Activated CD4-positive, alpha-beta memory T cell treated with anti-CD3 and anti-CD28 coated beads, Interleukin-2, amount 10 ng/mL, durations not matched to agents 7 days and 5 days (primary cell): ENCODE measurements at regions not wholly inside any gene's neighbourhood (a gene's known extent, or its start where the extent isn't known, plus 50 kb on each side); places are given as distances from the start of the nearest gene placed in this dataset.

Experiments
- CTCF ChIA-PET: fragments of 350-600 bp; sonication (Branson Sonifier 250); formaldehyde crosslinking; loops from one replicate; lab custom pipeline; 2021; ENCODE audit warnings: antibody characterized with exemption, inconsistent platforms; lab: Charles Lee
- POLR2A ChIA-PET: fragments of 350-600 bp; sonication (Branson Sonifier 250); formaldehyde crosslinking; loops from one replicate; lab custom pipeline; 2021; ENCODE audit warnings: antibody characterized with exemption; lab: Charles Lee
- DNase-seq: peaks from one replicate; pipeline ENCODE4 v3.0.0-alpha.2; 2020
- H3K27ac Mint-ChIP-seq: one replicate; pipeline ENCODE4 v1.8.0; 2021; ENCODE audit warnings: mild to moderate bottlenecking, mixed read lengths
- H3K27me3 Mint-ChIP-seq: one replicate; pipeline ENCODE4 v1.8.0; 2021; ENCODE audit warnings: mixed read lengths
- H3K36me3 Mint-ChIP-seq: one replicate; pipeline ENCODE4 v1.8.0; 2021; ENCODE audit warnings: low read depth, mixed read lengths
- H3K4me1 Mint-ChIP-seq: one replicate; pipeline ENCODE4 v1.8.0; 2021; ENCODE audit warnings: mixed read lengths
- H3K4me3 Mint-ChIP-seq: one replicate; pipeline ENCODE4 v1.8.0; 2021; ENCODE audit warnings: mild to moderate bottlenecking, mixed read lengths
- H3K9me3 Mint-ChIP-seq: one replicate; pipeline ENCODE4 v1.8.0; 2021; ENCODE audit warnings: mixed read lengths

DNA sequence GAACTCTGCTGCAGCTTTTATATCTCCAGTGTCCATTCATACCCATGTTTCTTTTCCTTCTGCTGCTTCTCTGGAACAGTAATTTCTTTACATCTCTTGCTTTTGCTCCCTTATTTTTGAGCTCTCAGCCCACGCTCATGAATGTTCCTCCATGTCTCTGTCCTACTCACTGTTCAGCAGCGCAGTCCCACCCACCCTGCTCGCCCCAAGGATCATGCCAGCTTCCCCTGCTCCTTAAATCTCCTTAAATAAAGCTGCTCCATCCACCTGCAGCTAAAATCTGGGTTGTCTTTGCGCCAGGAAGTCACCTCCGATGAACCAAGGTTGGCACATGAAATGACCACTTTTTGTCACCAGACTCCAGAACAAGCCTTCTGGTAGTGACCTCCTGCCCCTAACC lies 201.1 kb upstream of the RGS6 start:
- H3K27me3 Mint-ChIP-seq = no peaks in the 10 kb centered on the region
- DNase-seq = no peak
- no peak overlapping the region for H3K4me3 Mint-ChIP-seq
- CTCF ChIA-PET = no interaction called here
- H3K9me3 Mint-ChIP-seq = no peaks in the 10 kb centered on the region
- no peak overlapping the region for H3K27ac Mint-ChIP-seq
- peaks cover 5% of the 10 kb centered on the region for H3K4me1 Mint-ChIP-seq
- H3K36me3 Mint-ChIP-seq = peaks cover 59% of the 10 kb centered on the region
- POLR2A ChIA-PET = interaction anchor here (0.8 kb wide), 1 partner anchor 410 kb away, joined by 3 read pairs; the partner anchor contains the start of gene SIPA1L1

DNA sequence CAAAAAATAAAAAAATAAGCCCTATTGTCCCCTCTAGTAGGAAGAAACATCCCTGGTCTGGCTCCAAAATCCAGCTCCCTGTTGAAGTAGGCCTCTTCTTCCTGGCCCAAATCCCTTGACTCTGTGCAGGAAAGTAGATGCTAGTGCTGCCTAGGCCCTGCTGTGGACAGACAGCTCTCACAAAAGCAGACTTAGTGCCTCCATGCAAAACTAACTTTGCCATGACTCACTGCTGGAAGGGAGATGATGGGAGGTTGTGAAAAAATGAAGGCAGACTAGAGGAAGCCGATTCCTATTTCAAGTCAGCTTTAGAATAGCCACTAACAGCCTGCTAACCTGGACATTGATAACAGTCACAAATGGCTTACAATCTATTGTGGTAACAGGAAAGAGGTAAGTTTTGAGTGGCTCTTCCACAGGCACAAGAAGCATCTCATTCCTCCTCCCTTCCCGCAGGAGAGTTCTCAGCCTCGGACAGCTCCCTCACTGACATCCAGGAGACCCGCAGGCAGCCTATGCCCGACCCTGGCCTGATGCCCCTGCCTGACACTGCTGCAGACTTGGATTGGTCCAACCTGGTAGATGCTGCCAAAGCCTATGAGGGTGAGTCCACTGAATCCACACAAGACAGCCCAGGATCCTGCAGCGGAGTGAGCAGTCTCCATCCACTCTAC lies 198.9 kb upstream of the RGS6 start:
- ChIA-PET POLR2A (no interaction called here), CTCF (no interaction called here)
- no peak overlapping the region for H3K27ac Mint-ChIP-seq
- H3K36me3 Mint-ChIP-seq = peaks cover 76% of the 10 kb centered on the region
- peaks cover 4% of the 10 kb centered on the region for H3K4me1 Mint-ChIP-seq
- no peak overlapping the region for H3K4me3 Mint-ChIP-seq
- no peaks in the 10 kb centered on the region for H3K27me3 Mint-ChIP-seq
- no peak for DNase-seq
- no peaks in the 10 kb centered on the region for H3K9me3 Mint-ChIP-seq

DNA sequence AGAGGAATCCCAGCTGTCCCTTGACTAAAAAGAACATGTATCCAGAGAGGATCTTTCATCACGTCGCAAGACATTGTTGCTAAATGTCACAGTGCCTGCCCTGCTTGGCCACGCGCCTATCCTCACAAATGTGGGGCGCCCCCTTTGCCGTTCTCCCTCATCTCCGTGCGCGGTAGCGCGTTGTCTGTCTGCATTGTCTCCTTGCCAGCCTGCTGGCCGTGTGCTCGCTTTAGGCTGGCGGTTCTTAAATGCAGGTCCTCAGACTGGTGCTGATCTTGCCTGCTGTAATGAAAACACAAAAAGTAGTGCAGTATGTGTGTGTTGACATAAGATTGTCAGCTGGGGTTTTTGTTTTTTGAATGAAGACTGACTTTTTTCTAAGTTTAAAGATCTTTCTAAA lies 198.2 kb upstream of the RGS6 start:
- CTCF ChIA-PET = no interaction called here

DNA sequence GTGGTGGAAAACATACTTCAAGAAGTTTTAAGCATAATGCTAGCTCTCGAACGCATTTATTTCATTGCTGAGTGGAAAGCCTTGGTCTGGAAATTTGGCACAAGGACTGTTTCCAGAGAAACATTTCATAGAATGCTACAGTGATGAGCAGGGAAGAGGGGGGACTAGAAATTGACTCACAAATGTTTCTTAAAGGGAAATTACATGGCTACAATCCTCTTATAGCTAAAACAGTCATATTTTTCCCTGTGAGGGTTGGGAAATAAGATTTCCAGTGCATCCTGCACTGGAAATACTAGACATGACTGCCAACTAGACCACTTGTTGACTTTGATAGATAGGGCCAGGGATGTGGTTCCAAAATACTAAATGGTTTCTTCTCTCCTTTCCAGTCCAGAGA lies 197.3 kb upstream of the RGS6 start:
- ChIA-PET CTCF (no interaction called here), POLR2A (no interaction called here)
- Mint-ChIP-seq H3K27ac (no peak overlapping the region), H3K36me3 (peaks cover 80% of the 10 kb centered on the region), H3K27me3 (no peaks in the 10 kb centered on the region), H3K4me3 (no peak overlapping the region), H3K9me3 (no peaks in the 10 kb centered on the region), H3K4me1 (peaks cover 8% of the 10 kb centered on the region)
- DNase-seq = no peak

More for the DNA sequence above, 198.2 kb upstream of the RGS6 start:
- Mint-ChIP-seq H3K4me1 (peaks cover 4% of the 10 kb centered on the region), H3K36me3 (peaks cover 81% of the 10 kb centered on the region), H3K27ac (no peak overlapping the region), H3K4me3 (no peak overlapping the region), H3K27me3 (no peaks in the 10 kb centered on the region), H3K9me3 (no peaks in the 10 kb centered on the region)
- DNase-seq = no peak
- POLR2A ChIA-PET = no interaction called here

DNA sequence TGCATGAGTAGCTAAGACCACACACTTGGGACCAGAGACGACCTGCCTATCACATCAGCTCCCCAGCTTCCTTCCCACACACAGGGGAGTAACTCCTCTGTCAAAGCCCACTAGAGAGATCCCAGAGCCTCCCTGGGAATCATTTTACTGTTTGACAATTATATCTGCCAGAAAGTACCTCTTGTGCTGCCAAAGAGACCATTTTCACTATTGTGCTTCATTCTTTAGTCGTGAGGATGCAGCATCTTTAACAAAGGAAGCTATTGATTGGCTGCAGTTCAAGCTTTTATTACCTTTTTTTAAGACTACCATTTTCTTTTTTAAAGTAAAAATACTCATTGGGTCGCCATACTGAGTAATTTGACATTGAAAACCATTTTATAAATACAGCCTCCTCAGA lies 194.5 kb upstream of the RGS6 start:
- ChIA-PET CTCF (interaction anchor here (0.7 to 1.2 kb wide), 3 partner anchors 13 to 137 kb away, joined by 3 to 6 read pairs (median 5); no protein-coding TSS in a partner anchor), POLR2A (no interaction called here)
- Mint-ChIP-seq H3K36me3 (peaks cover 59% of the 10 kb centered on the region), H3K4me3 (no peak overlapping the region), H3K9me3 (no peaks in the 10 kb centered on the region), H3K27me3 (no peaks in the 10 kb centered on the region), H3K4me1 (peaks cover 5% of the 10 kb centered on the region), H3K27ac (no peak overlapping the region)
- peak; percentile 3 for DNase-seq

DNA sequence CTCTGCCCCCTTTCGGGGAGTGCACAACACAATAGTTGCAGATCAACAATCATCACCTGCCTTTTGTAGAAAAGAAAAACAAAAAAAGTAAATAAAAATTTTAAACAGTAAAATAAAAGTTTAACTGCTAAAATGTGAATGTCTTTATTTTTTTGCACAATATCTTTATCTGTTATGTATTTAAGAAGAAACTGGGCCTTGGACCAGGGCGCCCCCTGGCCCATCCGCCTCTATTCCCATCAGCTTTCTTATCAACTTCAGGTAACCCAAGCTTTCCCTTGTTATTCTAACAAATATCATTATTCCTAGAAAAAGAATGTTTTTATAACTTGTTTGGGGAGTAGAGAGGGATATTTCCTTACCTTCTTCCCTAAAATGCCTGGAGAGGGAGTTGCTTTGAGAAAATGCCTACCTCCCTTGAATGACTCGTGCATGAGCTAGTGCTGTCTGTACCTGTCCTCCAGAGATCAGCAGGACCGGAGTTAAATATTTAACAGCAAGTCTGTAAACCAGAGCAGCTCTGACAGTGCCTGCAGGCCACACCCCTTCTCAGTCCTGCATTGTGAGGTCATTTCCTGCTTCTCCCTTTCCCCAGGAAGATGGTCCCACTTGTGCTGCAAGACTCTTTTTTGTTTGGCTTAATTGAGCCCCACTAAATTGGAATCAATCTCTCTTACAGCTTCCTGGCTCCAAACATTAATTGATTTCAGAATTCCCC lies 192.8 kb upstream of the RGS6 start:
- H3K36me3 Mint-ChIP-seq = peaks cover 46% of the 10 kb centered on the region
- H3K27me3 Mint-ChIP-seq = no peaks in the 10 kb centered on the region
- ChIA-PET POLR2A (no interaction called here), CTCF (interaction anchor here (1.3 to 3.4 kb wide), 2 partner anchors 14 to 19 kb away, joined by 3 to 12 read pairs; no protein-coding TSS in a partner anchor)
- H3K9me3 Mint-ChIP-seq = no peaks in the 10 kb centered on the region
- H3K4me3 Mint-ChIP-seq = no peak overlapping the region
- H3K27ac Mint-ChIP-seq = no peak overlapping the region
- H3K4me1 Mint-ChIP-seq = peaks cover 5% of the 10 kb centered on the region
- DNase-seq = no peak

DNA sequence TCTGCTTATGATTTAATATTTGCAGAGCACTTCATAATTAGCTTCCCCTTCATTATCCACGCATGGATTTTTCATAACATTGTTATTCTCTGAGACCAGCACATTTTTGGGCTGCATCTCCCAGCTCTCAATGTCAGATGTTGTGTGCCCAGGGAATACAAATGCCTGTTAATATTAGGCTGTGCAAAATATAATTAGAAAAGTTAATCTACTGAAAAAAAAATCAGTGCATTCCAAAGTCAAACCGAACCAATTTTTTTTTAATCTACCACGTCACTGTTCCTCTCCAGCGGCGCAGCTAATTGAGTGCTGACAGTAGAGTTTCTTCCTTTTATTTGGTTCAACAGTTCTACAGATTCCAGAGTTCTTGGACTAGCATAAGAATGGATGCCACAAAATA lies 191.0 kb upstream of the RGS6 start:
- ChIA-PET CTCF (interaction anchor here (3.4 kb wide), 1 partner anchor 12 kb away, joined by 12 read pairs; no protein-coding TSS in a partner anchor), POLR2A (no interaction called here)
- H3K4me1 Mint-ChIP-seq = peaks cover 5% of the 10 kb centered on the region
- H3K27ac Mint-ChIP-seq = no peak overlapping the region
- no peaks in the 10 kb centered on the region for H3K27me3 Mint-ChIP-seq
- H3K36me3 Mint-ChIP-seq = peaks cover 31% of the 10 kb centered on the region
- no peak overlapping the region for H3K4me3 Mint-ChIP-seq
- no peak for DNase-seq
- H3K9me3 Mint-ChIP-seq = no peaks in the 10 kb centered on the region

DNA sequence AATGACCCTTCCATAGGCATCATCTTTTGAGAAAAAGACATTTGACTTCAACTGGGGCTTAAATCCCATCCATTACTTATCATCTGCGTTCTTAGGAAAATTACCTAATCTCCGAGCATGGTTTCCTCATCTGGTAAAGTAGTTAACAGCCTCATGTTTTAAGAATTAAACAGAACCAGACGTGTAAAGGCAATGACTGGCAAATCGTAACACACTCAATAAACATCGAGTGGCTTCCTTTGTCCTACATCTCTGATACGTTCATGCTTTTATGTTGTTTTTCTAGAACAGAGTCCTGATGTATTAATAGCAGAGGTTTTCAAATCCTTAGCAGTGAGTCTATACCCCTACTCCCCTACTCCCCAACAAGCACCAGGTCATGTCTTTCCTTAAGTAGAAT lies 189.7 kb upstream of the RGS6 start:
- Mint-ChIP-seq H3K27me3 (no peaks in the 10 kb centered on the region), H3K4me1 (peaks cover 5% of the 10 kb centered on the region), H3K4me3 (no peak overlapping the region), H3K9me3 (peaks cover 2% of the 10 kb centered on the region), H3K27ac (no peak overlapping the region), H3K36me3 (peaks cover 22% of the 10 kb centered on the region)
- CTCF ChIA-PET = no interaction called here
- no peak for DNase-seq
- POLR2A ChIA-PET = no interaction called here

DNA sequence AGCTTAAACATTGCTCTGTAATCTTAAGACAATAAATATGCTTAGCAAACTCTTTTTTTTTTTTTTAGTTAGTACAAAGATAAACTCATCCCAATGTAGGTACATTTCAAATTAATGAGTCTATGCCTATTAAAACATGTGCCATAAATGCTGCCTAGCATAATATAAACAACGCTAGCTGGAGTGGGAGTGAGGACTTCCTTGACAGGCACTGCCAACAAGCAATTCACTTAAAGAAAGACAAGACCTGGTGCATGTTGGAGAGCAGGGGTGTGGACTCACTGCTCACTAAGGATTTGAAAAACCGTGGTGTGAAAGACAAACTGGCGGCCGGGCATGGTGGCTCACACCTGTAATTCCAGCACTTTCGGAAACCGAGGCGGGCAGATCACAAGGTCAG lies 187.2 kb upstream of the RGS6 start:
- CTCF ChIA-PET = interaction anchor here (1.6 kb wide), 1 partner anchor 11 kb away, joined by 3 read pairs; no protein-coding TSS in a partner anchor

DNA sequence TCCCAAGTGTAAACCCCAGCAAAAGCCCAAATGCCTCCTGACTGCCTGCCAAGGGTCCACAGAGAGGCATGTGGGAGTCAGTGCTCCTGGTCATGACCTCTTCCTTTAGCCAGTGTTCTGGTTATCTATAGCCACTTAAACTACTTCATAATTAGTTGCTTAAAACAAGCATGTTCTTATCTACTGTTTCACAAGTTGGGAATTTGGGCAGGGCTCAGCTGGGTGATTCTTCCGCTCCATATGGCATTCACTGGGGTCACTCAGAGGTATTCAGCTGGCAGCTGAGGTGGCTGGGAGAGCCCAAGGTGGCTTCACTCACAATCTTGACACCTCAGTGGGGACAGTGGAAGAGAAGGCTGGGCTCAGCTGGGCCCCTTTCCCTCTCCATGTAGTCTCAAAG lies 184.0 kb upstream of the RGS6 start:
- DNase-seq = no peak
- ChIA-PET CTCF (no interaction called here), POLR2A (no interaction called here)
- Mint-ChIP-seq H3K4me3 (no peak overlapping the region), H3K9me3 (peaks cover 18% of the 10 kb centered on the region), H3K36me3 (peaks cover 9% of the 10 kb centered on the region), H3K27me3 (no peaks in the 10 kb centered on the region), H3K27ac (no peak overlapping the region), H3K4me1 (peaks cover 17% of the 10 kb centered on the region)

More for the DNA sequence above, 187.2 kb upstream of the RGS6 start:
- H3K9me3 Mint-ChIP-seq = peaks cover 18% of the 10 kb centered on the region
- no peak for DNase-seq
- H3K4me3 Mint-ChIP-seq = no peak overlapping the region
- POLR2A ChIA-PET = no interaction called here
- H3K36me3 Mint-ChIP-seq = peaks cover 15% of the 10 kb centered on the region
- H3K27me3 Mint-ChIP-seq = no peaks in the 10 kb centered on the region
- H3K27ac Mint-ChIP-seq = no peak overlapping the region
- peaks cover 4% of the 10 kb centered on the region for H3K4me1 Mint-ChIP-seq

DNA sequence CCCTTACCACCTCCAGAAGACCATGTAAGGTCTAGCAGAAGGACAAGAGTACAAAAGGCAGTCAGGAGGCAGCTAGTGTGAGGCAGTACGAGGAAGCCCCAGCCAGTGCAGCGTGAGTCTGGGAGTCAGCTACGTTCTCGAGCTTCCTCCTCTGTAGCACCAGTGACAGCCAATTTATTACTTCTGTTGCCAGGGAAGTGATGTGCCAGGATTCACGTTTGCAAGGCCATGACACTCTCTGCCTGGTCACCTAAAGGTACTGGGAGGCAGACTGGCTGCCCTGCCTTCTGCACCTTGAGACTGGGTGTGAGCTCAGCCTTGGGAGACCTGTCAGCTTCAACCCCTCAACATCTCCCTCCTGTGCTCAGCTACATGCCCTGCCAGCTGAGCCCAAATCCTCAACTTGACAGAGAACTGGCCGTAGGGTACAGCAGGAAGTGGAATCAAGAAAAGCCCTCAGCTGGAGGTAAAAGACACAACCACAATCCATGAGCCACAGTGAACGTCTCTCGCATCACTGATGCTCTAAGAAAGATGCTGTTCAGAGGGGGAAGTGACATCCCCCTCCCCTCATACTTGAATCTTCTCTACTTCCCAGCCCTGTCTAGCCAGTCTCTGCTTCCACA lies 182.5 kb upstream of the RGS6 start:
- peaks cover 18% of the 10 kb centered on the region for H3K9me3 Mint-ChIP-seq
- no peaks in the 10 kb centered on the region for H3K27me3 Mint-ChIP-seq

DNA sequence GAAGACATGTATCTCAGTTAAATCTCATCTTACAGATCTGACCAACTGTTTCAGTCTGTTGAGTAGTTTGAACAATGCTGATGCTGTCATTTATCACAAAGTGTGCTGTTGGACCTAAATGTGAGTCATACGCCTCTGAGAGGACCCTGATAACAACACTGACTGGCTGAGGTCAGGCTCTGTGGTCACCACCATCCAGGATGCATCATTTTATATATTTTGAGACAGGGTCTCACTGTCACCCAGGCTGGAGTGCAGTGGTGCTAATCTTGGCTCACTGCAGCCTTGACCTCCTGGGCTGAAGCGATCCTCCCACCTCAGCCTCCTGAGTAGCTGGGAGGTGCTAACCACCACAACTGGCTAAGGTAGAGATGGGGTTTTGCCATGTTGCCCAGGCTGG lies 181.0 kb upstream of the RGS6 start:
- H3K9me3 Mint-ChIP-seq = peaks cover 18% of the 10 kb centered on the region
- POLR2A ChIA-PET = no interaction called here
- no peak overlapping the region for H3K27ac Mint-ChIP-seq
- H3K27me3 Mint-ChIP-seq = no peaks in the 10 kb centered on the region
- H3K36me3 Mint-ChIP-seq = peaks cover 9% of the 10 kb centered on the region
- CTCF ChIA-PET = interaction anchor here (5.2 to 6.4 kb wide), 2 partner anchors 613 to 647 kb away, joined by 26 to 63 read pairs; no protein-coding TSS in a partner anchor
- no peak overlapping the region for H3K4me3 Mint-ChIP-seq
- DNase-seq = peak; percentile 28
- H3K4me1 Mint-ChIP-seq = peaks cover 17% of the 10 kb centered on the region

More for the DNA sequence above, 182.5 kb upstream of the RGS6 start:
- Mint-ChIP-seq H3K4me3 (no peak overlapping the region), H3K4me1 (peaks cover 17% of the 10 kb centered on the region), H3K27ac (no peak overlapping the region), H3K36me3 (peaks cover 9% of the 10 kb centered on the region)
- POLR2A ChIA-PET = no interaction called here
- CTCF ChIA-PET = interaction anchor here (0.7 to 1.6 kb wide), 2 partner anchors 30 to 428 kb away, joined by 3 to 5 read pairs; no protein-coding TSS in a partner anchor
- no peak for DNase-seq
